IMR-90 (cell line): ENCODE measurements at regions not wholly inside any gene's neighbourhood (a gene's known extent, or its start where the extent isn't known, plus 50 kb on each side); places are given as distances from the start of the nearest gene placed in this dataset.
"Not testable (repeated sequence)": the region's sequence is repeated elsewhere in the genome, so short reads cannot be mapped to it uniquely, and the experiment has no call there.

ENCODE experiments used
- ATAC-seq: fragments of 200-7000 bp; cut with Tn5 transposase; 2 replicates; pipeline ENCODE4 v1.9.1; 2020; ENCODE audit warnings: low read depth, mild to moderate bottlenecking, moderate library complexity
- BruUV-seq: library from RNA; stranded (reverse); fragments of 400-500 nt; replicated peaks from 2 replicates; lab custom pipeline; 2021; lab: Mats Ljungman, UMichigan
- CTCF ChIA-PET: fragments of 300-600 bp; formaldehyde crosslinking; extraction: SDS; loops from one replicate; lab custom pipeline; 2021; ENCODE audit warnings: antibody characterized with exemption; lab: Yijun Ruan, JAX
- POLR2A ChIA-PET: fragments of 300-600 bp; sonication (Branson Sonifier 250); formaldehyde crosslinking; loops from one replicate; lab custom pipeline; 2022; ENCODE audit warnings: antibody characterized with exemption; ENCODE audit not compliant: unreplicated experiment; lab: Charles Lee
- DNase-seq: peaks from one replicate; pipeline ENCODE4 v3.0.0; 2013
- H2AFZ ChIP-seq: replicated peaks from 2 replicates; pipeline ENCODE3; 2013; ENCODE audit warnings: low read length, mild to moderate bottlenecking; ENCODE audit not compliant: poor library complexity
- H2AK5ac ChIP-seq: 2 replicates; pipeline ENCODE4 v1.6.1; 2013; ENCODE audit warnings: low read depth, low read length, inconsistent platforms
- H2AK9ac ChIP-seq: replicated peaks from 2 replicates; pipeline ENCODE3; 2013; ENCODE audit warnings: mild to moderate bottlenecking, low read depth, low read length, moderate library complexity; ENCODE audit not compliant: poor library complexity
- H2BK120ac ChIP-seq: 2 replicates; pipeline ENCODE4 v1.6.1; 2013; ENCODE audit warnings: low read depth, low read length, inconsistent platforms
- H2BK15ac ChIP-seq: 3 replicates; pipeline ENCODE4 v1.6.1; 2013; ENCODE audit warnings: low read depth, low read length, inconsistent platforms
- H2BK20ac ChIP-seq: 2 replicates; pipeline ENCODE4 v1.6.1; 2013; ENCODE audit warnings: low read depth, mild to moderate bottlenecking, inconsistent platforms, low read length, moderate library complexity
- H2BK5ac ChIP-seq: 2 replicates; pipeline ENCODE4 v1.6.1; 2013; ENCODE audit warnings: mild to moderate bottlenecking, low read depth, low read length, inconsistent platforms; ENCODE audit not compliant: poor library complexity, severe bottlenecking
- H3K14ac ChIP-seq: replicated peaks from 2 replicates; pipeline ENCODE4 v1.6.1; 2013; ENCODE audit warnings: low read depth, low read length, inconsistent platforms
- H3K18ac ChIP-seq: 2 replicates; pipeline ENCODE4 v1.6.1; 2013; ENCODE audit warnings: low read depth, low read length, control low read depth
- H3K23ac ChIP-seq: 2 replicates; pipeline ENCODE4 v1.6.1; 2013; ENCODE audit warnings: low read depth, low read length, inconsistent platforms
- H3K27ac ChIP-seq: 2 replicates; pipeline ENCODE4 v1.5.1; 2013; ENCODE audit warnings: mild to moderate bottlenecking, control low read depth, low read length; ENCODE audit not compliant: insufficient read depth
- H3K27me3 ChIP-seq: 2 replicates; pipeline ENCODE4 v1.6.1; 2013; ENCODE audit warnings: low read length; ENCODE audit not compliant: control insufficient read depth, insufficient read depth
- H3K36me3 ChIP-seq: 2 replicates; pipeline ENCODE4 v1.6.1; 2013; ENCODE audit warnings: low read length, mixed read lengths; ENCODE audit not compliant: control insufficient read depth, insufficient read depth
- H3K4ac ChIP-seq: 2 replicates; pipeline ENCODE4 v1.6.1; 2013; ENCODE audit warnings: low read depth, low read length, inconsistent platforms
- H3K4me1 ChIP-seq: 2 replicates; pipeline ENCODE4 v1.6.1; 2013; ENCODE audit warnings: low read length, mixed read lengths; ENCODE audit not compliant: control insufficient read depth, insufficient read depth
- H3K4me2 ChIP-seq: 2 replicates; pipeline ENCODE4 v1.6.1; 2013; ENCODE audit warnings: low read depth, mild to moderate bottlenecking, control low read depth, low read length, moderate library complexity
- H3K4me3 ChIP-seq: 2 replicates; pipeline ENCODE4 v1.5.1; 2013; ENCODE audit warnings: low read depth, mild to moderate bottlenecking, control low read depth, low read length, moderate library complexity; ENCODE audit not compliant: insufficient read depth
- H3K56ac ChIP-seq: 2 replicates; pipeline ENCODE4 v1.6.1; 2013; ENCODE audit warnings: low read length, inconsistent platforms; ENCODE audit not compliant: insufficient read depth; ENCODE audit errors: extremely low read depth
- H3K79me1 ChIP-seq, 2 experiments: 2 replicates each; pipeline ENCODE4 v1.6.1; 2013; ENCODE audit warnings: low read length in 2 of 2, inconsistent platforms in 1 of 2, low read depth in 1 of 2
- H3K9ac ChIP-seq: 2 replicates; pipeline ENCODE4 v1.6.1; 2013; ENCODE audit warnings: low read depth, low read length, control low read depth
- H3K9me1 ChIP-seq: 2 replicates; pipeline ENCODE4 v1.6.1; 2013; ENCODE audit warnings: low read length, inconsistent platforms; ENCODE audit not compliant: insufficient read depth
- H3K9me3 ChIP-seq: 2 replicates; pipeline ENCODE4 v1.6.1; 2013; ENCODE audit warnings: low read length; ENCODE audit not compliant: control insufficient read depth, insufficient read depth
- H4K20me1 ChIP-seq: 2 replicates; pipeline ENCODE4 v1.6.1; 2013; ENCODE audit warnings: low read length, inconsistent platforms; ENCODE audit not compliant: insufficient read depth
- H4K5ac ChIP-seq: 2 replicates; pipeline ENCODE4 v1.6.1; 2013; ENCODE audit warnings: mild to moderate bottlenecking, low read depth, low read length, control low read depth
- H4K8ac ChIP-seq, 2 experiments: 2 replicates each; pipeline ENCODE4 v1.6.1; 2013; ENCODE audit warnings: low read depth in 2 of 2, low read length in 2 of 2, control low read depth in 1 of 2, inconsistent platforms in 1 of 2
- H4K91ac ChIP-seq: 2 replicates; pipeline ENCODE4 v1.6.1; 2013; ENCODE audit warnings: low read depth, low read length, inconsistent platforms; ENCODE audit not compliant: insufficient read depth
- dilution Hi-C: fragments of 300-500 bp; cut with HindIII; formaldehyde crosslinking; loops from one replicate; pipeline ENCODE4 v1.14.3; 2018; ENCODE audit warnings: low sequenced_read_pairs; ENCODE audit not compliant: unreplicated experiment
- in situ Hi-C: fragments of 300-500 bp; cut with MboI; formaldehyde crosslinking; loops from 3 replicates; pipeline ENCODE4 v1.14.3; 2019; ENCODE audit warnings: low sequenced_read_pairs, inconsistent platforms, mixed read lengths
- intact Hi-C: fragments of 100-400 bp; cut with micrococcal nuclease; formaldehyde crosslinking; loops from 2 replicates; pipeline ENCODE4 v1.10.0; 2022

GRCh38 chr5:169518779-169519178, 64.8 kb upstream of the SPDL1 start:
- dilution Hi-C loops, H2BK15ac ChIP-seq, H2AK9ac ChIP-seq, ATAC-seq, H3K14ac ChIP-seq, H3K27me3 ChIP-seq, DNase-seq, H4K20me1 ChIP-seq, H2AFZ ChIP-seq, H3K4me3 ChIP-seq, H2BK20ac ChIP-seq, POLR2A ChIA-PET, H2BK5ac ChIP-seq, BruUV-seq, H3K9me1 ChIP-seq, H3K27ac ChIP-seq, H3K4me1 ChIP-seq, H3K9ac ChIP-seq, H3K23ac ChIP-seq, H4K8ac ChIP-seq, H4K91ac ChIP-seq, H3K4me2 ChIP-seq, H3K79me1 ChIP-seq, H3K36me3 ChIP-seq, H2BK120ac ChIP-seq, H3K4ac ChIP-seq, H3K18ac ChIP-seq, H3K9me3 ChIP-seq, H4K5ac ChIP-seq, H3K56ac ChIP-seq, CTCF ChIA-PET, intact Hi-C loops, in situ Hi-C loops, H2AK5ac ChIP-seq: not testable (repeated sequence)
